NCI-H748 (cell line): ENCODE measurements at regions not wholly inside any gene's neighbourhood (a gene's known extent, or its start where the extent isn't known, plus 50 kb on each side); places are given as distances from the start of the nearest gene placed in this dataset.

Experiments
- DNase-seq: peaks from one replicate; lab custom pipeline; 2025; ENCODE audit not compliant: unreplicated experiment; lab: John Stamatoyannopoulos, UW

DNA sequence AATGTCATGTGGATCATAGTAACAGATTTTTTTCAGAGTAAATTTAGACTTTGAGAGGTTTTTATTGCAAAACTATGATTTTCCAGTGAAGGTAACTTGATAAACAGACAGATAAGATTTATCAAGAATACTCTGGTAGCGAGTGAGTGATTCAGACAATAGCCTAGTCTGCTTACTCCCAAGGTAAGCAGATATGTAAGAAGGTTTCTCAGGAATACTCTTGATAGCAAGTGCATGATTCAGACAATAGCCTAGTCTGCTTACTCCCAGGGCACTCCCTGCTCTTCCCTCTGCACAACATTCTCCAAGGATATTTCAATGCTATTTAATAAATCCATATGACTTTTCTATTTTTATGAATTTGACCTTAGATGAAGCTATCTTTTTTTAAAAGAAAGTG is 1881.5 kb downstream of the EFNA5 start:
- DNase-seq: no peak

DNA sequence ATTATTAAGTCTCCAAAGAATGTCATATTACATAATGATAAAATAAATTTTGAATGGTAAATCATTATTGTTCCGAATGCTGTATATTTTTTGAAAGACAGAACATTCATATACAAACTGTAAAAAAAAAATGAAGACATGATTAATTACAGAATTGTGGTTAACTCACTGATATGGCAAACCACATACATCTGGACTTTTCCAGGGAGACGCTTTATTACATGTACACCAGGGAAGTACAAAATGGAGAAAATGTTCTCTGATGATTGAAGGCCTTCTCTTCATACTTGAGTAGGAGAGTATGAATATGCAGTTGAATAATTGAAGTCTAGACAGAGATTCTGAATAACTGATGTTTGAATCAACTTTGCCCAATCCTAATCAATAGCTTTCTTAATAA is 1886.9 kb downstream of the EFNA5 start:
- no peak for DNase-seq

- DNase-seq: no peak
Observed at GRCh38 chr5:105782501-105782900, 1888.2 kb downstream of the EFNA5 start.

DNA sequence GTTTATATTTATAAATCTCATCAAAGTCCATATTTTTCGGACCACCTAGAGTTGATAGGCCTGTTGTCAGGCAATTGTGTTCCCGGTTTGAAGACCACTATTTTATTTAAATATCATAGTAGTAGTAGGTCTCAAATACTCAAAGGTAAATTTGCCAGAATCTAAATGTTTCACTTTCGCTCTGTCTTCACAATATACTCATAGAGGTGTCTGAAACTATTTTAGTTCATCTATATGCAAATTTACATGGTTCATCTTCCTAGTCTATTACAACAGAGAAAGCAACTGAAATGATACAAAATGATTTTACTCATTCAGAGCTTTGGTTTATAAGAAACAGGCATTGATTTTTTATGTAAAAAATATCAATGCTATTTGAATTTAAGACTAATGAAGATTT is 1897.5 kb downstream of the EFNA5 start:
- DNase-seq: no peak

DNA sequence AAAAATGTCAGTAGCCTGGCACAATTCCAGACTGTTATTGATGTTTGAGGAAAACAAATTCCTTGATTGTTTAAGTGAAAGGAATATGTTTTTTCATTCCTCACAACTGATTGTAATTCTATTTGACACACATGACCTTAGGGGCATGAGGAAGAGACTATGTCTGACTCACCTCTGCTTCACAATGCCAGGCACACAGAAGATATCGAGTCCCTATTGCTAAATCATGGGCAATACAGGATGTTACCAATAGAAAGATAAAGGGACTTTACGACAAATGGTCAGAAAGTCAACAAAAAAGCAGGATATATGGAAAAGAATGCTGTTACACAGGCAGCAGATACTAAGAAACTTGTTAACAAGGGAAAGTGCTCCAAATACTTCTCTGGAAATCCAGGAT is 1903.5 kb downstream of the EFNA5 start:
- no peak for DNase-seq

DNA sequence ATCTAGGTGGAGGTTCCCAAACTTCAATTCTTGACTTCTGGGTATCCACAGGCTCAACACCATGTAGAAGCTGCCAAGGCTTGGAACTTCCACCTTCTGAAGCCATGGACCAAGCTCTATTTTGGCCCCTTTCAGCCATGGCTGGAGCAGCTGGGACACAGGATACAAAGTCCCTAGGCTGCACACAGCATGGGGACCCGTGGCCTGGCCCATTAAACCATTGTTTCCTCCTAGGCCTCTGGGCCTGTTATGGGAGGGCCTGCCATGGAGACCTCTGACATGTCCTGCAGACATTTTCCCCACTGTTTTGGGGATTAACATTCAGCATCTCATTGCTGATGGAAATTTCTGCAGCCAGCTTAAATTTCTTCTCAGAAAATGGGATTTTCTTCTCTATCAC is 1908.0 kb downstream of the EFNA5 start:
- DNase-seq: no peak

DNA sequence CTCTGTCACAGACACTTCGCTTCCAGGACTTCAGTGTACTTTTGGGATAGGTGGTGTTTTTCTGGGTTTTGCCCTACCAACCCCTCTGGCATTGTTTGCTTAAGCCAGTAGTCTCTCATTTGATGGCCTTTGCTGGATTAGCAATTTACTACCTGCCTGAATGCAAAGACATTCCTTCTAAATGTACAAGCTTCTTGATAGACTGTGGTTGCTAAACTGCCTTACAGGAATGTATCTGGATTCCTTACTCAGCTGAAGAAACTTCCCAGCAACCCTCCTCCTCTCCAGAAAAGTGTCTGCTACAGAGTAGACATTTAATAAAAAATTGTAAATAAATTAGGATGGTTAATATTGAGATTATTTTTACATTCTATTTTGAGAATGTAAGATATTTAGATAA is 1916.7 kb downstream of the EFNA5 start:
- DNase-seq: no peak

- DNase-seq: peak; percentile 47
Observed at GRCh38 chr5:105752801-105753200, 1917.9 kb downstream of the EFNA5 start.

DNA sequence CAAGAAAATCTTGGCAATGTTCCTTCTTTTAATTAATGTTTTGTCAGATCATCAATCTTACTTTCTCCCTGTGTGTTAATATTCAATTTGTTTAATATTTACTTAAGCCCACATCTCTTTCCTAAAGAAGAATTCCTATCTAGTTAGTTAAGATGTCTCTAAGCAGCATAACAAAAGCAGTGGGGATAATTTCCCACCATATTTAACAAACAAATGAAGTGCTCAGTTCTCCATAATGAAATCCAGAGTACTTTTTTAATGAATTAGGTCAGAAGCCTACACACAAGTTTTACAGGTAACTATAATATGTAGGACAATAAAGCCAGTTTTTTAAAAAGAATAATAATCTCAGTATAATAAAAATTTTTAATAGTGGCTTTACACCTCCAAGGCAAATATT is 1918.8 kb downstream of the EFNA5 start:
- DNase-seq: peak; percentile 68

GRCh38 chr5:105745111-105745510 is 1925.6 kb downstream of the EFNA5 start:
- no peak for DNase-seq

- DNase-seq: no peak
Observed at GRCh38 chr5:105740242-105740641, 1930.5 kb downstream of the EFNA5 start.

DNA sequence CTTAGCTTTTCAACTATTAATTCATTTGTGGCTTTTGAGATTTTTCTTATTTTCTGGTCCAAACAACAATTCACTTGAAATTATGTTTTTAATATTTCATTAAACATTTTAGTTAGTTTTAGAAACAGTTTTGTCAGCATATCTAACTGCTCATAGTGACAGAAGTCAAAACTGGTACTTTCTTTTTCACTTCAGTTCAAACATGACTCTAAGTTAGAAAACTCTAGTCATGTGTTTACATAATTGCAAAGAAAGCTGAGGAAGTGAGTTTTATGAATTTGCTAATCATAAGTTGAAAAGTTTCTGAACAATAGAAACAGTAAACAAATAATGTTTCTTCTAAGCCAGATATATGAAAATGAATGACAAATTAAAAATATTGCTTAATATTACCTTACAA is 1931.0 kb downstream of the EFNA5 start:
- DNase-seq: no peak

DNA sequence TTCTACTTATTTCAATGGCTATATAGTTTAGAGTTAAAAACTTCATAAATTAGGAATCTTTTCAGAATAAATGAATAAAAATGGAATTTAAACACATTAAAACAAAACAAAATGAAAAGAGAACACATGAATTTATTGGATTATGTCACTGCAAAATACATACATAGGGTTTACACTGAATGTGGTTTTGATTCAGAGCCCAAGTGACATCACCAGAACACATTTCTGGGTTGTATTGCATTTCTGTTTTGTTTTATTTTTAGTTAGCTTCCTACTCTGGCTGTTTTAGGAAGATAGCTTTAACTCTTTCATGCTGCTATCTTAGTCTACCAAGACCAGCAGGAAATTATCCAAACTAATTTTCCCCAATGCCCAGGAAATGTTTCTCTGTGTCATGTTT is 1935.0 kb downstream of the EFNA5 start:
- no peak for DNase-seq

DNA sequence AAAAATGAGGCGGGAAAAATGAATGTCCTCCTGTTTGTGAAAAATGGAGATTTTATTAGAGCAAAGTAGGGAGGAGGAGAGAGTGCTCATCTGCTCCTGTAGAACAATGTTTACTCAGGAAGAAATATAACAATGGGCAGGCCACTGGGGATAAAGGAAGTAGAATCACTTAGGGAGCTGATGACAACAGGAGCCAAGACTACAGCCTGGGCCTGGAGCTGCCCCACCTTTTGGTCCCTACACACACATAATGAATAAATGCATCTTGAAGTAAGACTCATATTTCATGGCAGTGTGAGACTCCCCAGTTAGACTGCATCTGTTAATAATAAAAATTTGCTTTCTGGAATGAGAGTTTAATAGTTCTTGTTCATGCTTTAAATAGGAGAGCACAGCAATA is 1939.8 kb downstream of the EFNA5 start:
- DNase-seq: peak; percentile 92

GRCh38 chr5:105726093-105726492 is 1944.6 kb downstream of the EFNA5 start:
- no peak for DNase-seq

DNA sequence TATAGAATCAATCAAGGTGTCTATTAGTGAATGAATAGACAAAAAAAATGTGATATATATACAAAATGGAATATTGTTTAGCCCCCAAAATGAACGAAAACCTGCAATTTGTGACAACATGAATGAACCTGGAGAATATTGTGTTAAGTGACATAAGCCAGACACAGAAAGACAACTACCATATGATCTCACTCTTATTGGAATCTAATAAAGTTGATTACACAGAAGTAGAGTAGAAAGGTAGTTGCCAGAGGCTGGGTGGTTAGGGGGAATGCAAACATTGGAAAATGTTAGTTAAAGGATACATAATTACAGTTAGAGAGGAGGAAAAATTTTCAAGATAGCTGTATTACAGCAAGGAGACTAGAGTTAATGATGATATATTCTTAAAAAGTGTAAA is 1962.3 kb downstream of the EFNA5 start:
- no peak for DNase-seq

- DNase-seq: no peak
Observed at GRCh38 chr5:105702323-105702722, 1968.4 kb downstream of the EFNA5 start.

DNA sequence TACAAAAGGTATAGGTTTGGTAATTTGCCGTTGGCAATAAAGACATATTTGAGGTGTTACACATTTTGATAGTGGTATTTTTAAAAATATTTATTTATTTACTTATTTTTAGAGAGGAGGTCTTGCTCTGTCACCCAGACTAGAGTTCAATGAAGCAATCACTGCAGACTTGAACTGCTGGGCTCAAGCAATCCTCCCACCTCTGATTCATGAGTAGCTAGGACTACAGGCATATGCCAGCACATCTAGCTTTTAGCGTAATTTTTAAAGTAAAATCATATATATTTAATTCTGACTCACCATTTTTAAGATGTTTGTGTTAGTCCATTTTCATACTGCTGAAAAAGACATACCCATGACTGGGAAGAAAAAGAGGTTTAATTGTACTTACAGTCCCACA is 1974.3 kb downstream of the EFNA5 start:
- DNase-seq: no peak

DNA sequence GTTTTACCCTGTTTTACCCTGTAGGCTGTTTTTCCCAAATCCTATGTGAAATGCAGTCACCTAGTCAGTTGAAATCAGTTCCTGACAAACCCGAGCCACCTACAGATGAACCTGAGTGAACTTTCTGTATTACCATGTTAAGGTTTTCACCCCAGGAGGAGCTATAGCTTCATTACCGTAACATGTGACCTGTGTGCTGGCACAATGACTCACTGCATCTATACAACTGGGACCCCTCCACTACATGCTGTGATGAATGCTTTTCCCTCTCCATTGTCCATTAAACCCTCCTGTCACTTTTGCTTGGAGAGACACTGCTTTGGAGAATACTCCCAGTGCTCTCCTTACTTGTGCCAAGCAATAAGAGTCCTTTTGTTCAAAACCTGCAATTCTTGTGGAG is 1974.8 kb downstream of the EFNA5 start:
- no peak for DNase-seq

- no peak for DNase-seq
Observed at GRCh38 chr5:105689596-105689995, 1981.1 kb downstream of the EFNA5 start.

DNA sequence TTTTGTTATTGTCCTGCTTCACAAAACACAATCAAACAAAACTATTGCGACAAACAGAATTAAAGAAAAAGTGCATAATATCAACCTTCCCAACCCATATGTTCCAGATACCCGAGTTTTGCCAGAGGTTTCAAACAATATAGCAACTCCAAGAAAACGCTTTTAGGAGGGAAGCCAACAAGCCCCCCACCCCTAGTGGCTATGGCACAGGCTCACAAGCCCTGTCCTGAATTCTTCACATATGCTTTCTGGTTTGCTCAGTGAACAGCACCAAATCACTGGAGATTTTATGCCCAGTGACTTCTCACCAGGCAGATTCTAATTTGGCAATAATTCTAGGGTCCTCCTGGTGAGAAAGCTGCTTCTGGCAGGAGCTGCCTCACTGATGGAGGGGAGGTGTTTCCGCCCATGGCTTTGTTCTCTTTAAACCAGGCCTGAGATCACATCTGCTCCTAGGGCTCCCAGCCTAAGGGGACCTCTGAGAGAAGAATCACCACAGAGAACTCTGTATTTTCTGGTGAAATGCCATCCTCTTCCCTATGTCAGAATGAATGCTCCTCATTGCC is 1982.4 kb downstream of the EFNA5 start:
- DNase-seq: no peak

DNA sequence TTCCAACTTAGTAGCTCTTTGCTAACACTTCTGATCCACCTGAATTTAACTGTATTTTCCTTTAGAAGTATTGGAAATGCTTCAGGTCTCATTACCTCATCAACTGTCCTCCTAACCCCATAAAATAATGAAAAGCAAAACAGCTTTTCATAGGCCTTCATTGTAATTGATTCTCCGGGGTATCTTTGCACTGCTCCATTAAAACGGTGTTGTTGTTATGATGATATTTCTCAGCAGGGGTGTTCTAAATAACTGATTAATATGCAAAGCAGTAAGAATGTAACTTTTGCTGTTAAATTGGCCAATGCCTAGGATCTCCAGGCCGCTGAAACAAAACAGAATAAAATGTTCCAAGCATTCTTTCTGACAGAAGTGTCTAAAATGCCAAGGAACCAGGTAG is 1983.2 kb downstream of the EFNA5 start:
- DNase-seq: no peak

- no peak for DNase-seq
Observed at GRCh38 chr5:105685884-105686283, 1984.9 kb downstream of the EFNA5 start.

DNA sequence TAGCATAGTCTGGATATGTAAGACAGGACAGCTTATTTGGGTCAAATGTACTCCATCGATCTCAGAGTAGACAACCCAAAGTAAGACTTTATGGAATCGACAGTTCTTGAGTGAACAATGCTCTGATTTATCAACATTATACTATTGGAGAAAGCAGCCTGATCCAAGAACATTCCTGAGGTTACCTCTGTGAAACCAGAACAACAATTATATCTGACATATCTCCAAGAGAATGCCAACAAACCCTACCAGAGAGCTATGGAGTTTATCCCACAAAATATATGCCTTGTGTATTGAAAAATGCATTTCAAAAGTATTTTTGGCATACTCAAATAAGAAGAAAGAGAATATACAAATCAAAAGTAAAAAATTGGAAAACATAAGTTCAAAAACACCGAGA is 1985.9 kb downstream of the EFNA5 start:
- DNase-seq: no peak
